Stomach (tissue), 4 donors: ENCODE measurements at regions not wholly inside any gene's neighbourhood (a gene's known extent, or its start where the extent isn't known, plus 50 kb on each side); places are given as distances from the start of the nearest gene placed in this dataset.

Experiments used
- EP300 ChIP-seq: sonication (generic); formaldehyde crosslinking; IDR thresholded peaks from one replicate; pipeline ENCODE4 v1.6.1; 2017; ENCODE audit warnings: antibody characterized with exemption
- POLR2A ChIP-seq, 4 donors: fragments of 450-650 bp; IDR thresholded peaks; one replicate each; pipeline ENCODE4 v1.6.1; 2016; ENCODE audit warnings: antibody characterized with exemption in 4 of 4, control low read depth in 2 of 4, mild to moderate bottlenecking in 1 of 4, moderate library complexity in 1 of 4

GRCh38 chr16:54588026-54588425 is 301.4 kb upstream of the IRX3 start:
- TF ChIP-seq EP300 (no peak), POLR2A (IDR thresholded peaks at IDR 0.05) (no peak)
